ENCODE measurements at regions not wholly inside any gene's neighbourhood (a gene's known extent, or its start where the extent isn't known, plus 50 kb on each side); places are given as distances from the start of the nearest gene placed in this dataset.
"Not testable (repeated sequence)": the region's sequence is repeated elsewhere in the genome, so short reads cannot be mapped to it uniquely, and the experiment has no call there.

DNA sequence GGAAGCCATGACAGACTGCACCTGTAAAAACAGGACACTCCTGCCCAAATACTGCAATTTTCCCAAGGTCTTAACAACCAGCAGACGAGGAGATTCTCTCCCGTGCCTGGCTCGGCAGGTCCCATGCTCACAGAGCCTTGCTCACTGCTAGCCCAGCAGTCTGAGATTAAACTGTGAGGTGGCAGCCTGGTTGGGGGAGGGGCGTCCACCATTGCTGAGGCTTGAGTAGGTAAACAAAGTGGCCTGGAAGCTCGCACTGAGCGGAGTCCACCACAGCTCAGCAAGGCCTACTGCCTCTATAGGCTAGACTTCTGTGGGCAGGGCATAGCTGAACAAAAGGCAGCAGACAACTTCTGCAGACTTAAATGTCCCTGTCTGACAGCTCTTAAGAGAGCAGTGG is 80.3 kb downstream of the ANXA5 start:
- DNase-seq, result not testable (repeated sequence)

DNA sequence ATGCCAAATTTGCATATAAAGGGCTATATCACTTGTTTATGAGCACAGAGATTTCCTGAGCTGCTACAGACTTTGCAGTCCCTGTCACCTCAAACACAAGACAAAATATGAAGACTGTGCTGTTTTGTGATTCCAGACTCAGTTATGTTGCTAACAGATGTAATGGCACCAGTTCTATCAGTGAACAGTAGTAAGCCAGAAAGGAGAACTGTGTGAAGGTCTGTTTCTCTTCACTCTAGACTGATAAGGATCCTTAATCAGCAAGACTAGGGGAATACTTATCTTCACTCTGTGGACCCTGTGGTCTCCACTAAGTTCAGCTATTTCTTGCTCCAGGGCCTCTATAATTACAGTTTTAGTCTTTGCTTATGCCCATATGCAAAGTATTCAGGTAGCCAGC is 82.7 kb downstream of the ANXA5 start:
- no peak for DNase-seq

DNA sequence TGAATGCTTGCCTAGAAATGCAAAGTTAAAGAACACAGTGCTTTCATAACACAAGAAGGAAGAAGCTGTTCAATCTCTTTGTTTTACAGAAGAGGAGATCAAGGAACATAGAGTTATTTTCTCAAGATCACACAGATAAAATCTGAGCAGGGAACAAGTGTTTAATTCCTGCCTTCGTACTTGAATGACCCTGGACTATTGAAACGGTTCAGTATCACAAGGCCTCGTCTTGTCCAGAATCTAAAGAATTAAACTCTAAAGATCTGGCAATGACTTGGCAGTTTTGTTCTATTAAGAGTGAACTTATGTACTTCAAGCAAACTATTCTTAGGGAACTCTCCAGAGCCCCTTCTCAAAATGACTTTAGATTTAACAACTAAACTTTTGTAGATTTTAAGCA is 97.7 kb downstream of the ANXA5 start:
- no peak for DNase-seq

DNA sequence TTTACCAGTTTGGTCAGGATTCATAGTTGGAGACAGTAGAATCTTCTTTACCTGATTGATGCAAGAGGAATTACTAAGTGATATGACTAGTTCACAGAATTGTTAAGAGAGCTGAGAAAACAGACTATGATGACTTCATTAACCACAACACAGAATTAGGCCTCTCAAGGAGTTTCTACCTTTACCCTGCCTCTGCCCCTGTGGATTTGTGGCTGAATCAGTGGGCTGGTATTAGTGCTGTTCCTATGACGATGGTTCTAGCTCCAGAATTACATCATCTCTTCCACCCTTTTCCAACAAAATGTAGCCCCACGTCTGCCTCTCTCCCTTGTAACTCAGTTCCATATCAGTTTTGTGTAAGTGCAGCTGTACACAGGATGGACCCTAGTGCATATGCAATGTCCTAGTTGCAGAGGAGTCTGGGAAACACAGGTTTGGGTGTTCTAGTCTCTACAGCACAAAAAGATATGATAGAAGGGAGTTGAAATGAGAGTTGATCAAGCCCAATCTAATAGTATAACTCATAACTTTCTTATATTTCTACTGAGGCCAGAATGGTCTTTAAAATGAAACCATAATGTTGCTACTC is 99.3 kb downstream of the ANXA5 start:
- DNase-seq, result no peak

DNA sequence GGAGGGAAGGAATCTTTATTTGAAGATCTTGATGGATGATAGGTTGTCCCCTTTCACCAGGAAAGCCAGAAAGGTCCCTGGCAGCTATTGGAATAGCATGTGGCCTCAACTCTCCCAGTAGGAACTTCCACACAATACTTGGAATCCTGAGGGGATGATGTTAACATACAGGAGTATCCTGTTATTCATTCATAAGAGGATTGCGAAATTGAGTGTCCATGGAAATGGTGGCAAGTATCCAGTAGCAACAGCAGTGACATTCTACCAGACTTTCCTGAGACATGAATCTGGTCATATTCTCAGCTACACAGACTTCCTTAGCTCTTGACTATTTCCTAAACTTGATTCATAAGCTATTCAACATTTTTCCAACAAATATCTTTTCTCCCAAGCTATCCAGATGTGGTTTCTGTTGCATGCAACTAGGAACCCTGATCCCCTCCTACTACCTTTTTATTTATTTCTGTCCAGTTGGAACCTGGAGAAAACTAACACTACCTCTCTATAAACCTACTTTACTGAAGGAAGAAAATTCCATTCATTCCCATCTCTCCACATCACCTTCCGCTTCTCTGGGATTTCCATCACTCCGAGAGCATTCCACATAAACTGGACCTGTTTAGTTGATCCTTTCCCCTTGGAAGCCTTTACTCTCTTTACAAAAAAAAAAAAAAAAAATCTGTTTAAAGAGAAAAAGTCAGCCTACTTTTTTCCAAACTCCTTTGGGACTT is 101.8 kb downstream of the ANXA5 start:
- DNase-seq, result no peak

DNA sequence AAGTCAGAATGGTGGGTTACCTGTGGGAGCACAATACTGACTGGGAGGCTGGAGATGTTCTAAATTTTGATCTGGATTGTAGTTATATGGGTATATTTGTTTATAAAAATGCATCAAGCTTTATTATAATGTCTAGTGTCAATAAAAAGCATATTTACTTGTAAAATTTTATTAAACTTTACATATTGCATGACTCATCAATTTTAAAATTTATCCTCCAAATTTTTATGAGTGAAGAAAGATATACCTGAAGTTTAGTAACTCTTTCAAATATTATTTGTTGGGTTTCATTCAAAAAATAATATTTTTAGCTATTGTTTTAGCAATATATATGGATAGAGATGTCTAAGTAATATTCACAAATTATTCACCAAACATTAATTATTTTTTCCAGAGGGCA is 103.0 kb downstream of the ANXA5 start:
- no peak for DNase-seq

- DNase-seq, result not testable (repeated sequence)
These were observed 104.5 kb downstream of the ANXA5 start for GRCh38 chr4:121592257-121592656.

GRCh38 chr4:121584836-121585235 is 111.9 kb downstream of the ANXA5 start:
- DNase-seq, result no peak

- no peak for DNase-seq
These were observed 113.4 kb downstream of the ANXA5 start for GRCh38 chr4:121583396-121583795.

GRCh38 chr4:121582296-121582695 is 114.5 kb downstream of the ANXA5 start:
- no peak for DNase-seq

DNA sequence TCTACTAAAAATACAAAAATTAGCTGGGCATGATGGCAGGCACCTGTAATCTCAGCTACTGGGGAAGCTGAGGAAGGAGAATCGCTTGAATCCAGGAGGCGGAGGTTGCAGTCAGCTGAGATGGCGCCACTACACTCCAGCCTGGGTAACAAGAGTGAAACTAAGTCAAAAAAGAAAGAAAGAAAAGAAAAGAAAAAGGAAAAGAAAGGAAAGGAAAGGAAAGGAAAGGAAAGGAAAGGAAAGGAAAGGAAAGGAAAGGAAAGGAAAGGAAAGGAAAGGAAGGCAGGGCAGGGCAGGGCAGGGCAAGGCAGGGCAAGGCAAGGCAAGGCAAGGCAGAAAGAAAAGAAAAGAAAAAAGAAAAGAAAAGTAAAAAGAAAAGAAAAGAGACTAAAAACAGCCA is 121.4 kb downstream of the ANXA5 start:
- not testable (repeated sequence) for DNase-seq

DNA sequence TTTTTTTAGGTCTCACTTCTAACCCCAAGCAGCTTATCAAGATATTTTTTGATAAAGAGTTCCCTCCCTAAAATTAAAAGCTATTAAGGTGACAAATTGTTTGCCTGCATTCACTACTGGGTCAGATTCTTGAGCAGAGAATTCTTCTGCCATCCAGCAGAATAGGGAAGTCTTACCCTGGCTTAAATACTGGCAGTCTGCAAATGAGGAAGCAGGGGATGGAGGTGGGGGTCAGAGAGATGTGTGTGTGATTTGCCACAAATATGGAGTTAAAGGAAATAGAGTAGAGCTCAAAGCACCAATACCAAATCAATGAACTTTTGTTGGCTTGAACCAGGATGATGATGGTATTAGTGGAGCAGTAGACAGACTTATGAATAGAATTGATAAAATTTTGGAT is 122.2 kb downstream of the ANXA5 start:
- no peak for DNase-seq

GRCh38 chr4:121567748-121568147 is 129.0 kb downstream of the ANXA5 start:
- DNase-seq, result no peak

- DNase-seq, result no peak
These were observed 131.9 kb downstream of the ANXA5 start for GRCh38 chr4:121564840-121565375.

DNA sequence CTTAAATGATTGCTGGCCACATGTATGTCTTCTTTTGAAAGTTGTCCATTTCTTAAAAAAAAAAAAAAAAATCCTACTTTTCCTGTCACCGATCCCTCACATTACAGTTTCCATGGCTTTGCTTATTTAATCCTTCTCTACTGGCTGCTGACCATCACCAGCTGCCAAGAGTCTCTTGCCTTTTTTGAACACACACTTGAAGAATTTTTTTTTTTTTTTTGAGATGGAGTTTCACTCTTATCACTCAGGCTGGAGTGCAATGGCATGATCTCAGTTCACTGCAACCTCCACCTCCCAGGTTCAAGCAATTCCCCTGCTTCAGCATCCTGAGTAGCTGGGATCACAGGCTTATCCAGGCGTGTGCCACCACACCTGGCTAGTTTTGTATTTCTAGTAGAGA is 134.0 kb downstream of the ANXA5 start:
- no peak for DNase-seq

DNA sequence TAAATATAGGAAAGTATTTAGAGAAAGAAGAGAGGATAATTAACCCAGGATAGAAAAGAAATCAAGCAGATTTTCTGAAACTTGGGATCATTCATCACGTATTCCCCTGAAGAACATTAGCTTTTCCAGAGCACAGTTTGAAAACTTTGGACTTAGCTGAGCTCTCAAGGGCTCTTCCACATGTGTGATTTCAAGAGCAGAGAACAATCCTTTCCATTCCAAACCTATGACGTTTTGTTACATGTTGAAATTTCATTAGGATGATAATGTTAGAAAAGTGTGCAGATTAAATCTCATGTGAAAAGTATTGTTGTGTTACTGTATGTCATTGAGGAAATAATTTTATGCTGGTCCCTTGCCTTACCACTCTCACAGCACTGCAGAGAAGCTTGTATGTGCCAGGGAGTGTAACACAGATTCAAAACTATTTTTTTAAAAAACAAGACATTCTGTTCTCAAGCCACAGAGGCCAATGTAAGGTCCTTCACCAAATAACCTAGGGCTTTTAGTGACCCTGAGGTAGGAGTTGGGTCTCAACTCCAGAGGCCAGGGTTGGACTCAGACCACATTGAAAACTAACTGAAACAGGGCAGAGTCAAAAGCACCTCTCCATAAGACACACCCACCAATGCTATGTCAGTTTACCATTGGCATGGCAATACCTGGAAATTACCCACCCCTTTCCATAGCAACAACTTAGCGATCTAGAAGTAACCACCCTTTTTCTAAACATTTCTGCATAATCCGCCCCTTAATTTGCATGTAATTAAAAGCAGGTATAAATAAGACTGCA is 141.3 kb downstream of the ANXA5 start:
- DNase-seq, result no peak

DNA sequence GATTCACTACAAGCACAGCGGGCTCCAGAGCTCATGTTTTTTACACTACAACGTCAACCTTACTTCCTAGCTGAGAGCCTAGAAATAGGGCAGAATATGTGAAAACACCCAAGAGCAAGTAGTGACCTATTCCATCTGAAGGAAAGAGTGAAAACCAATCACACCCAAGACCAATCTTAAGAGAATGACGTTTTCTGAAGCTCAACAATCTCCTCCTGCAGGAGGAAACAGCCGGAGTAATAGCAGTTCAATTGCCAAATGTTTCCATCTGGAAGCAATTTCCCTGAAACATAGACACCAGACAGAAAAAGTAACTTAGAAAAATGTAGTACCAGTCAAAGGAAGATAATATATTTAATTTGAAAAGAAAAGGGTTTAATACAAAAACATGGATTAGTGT is 142.4 kb downstream of the ANXA5 start:
- no peak for DNase-seq

DNA sequence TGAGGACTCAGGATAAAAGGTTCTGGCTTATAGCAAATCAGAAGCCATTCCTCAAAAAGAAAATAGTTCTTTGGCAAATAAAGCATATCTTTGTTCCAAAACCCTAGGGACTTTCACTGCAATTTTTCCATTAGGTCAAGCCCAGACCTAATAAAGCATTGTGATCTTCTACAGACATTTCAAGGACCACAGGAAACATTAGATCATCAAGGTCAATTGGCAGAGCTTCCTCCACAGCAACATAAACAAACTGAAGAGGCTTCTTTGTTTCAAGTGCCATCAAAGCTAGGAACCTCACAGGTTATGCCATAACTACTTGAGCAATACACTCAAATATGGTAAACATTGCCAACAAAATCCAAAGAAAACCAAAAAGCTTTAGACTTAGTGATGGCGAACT is 144.9 kb downstream of the ANXA5 start:
- no peak for DNase-seq

DNA sequence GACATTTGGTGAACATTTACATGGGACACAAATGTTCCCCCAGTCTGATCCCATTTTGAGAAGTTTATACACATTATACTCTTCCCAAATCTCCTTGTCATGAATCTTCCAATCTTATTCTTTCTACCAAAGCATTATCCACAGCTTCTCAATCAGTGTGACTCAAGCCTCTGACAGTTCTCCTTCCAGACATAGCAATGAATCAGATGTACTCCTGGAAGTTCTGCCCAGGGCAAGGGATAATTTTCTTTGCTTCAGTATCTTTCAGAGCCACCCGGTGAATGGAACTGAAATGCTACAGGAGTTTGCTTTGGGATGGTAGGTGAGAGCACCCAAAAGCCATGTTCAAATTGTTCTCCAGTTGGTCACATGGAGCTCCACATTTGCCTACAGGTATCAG is 145.5 kb downstream of the ANXA5 start:
- no peak for DNase-seq

DNA sequence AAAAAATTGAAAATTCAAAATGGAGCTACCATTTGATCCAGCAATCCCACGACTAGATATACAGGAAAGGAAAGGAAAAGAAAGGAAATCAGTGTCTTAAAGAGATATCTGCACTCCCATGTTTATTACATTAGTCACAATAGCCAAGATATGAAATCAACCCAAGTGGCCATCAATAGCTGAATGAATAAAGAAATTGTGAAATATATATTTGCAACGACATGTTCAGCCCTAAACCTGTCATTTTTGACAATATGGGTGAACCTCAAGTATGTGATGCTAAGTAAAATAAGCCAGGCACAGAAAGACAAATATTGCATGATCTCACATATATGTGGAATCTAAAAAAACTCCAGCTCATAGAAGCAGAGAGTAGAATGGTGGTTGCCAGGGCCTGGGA is 155.1 kb downstream of the ANXA5 start:
- no peak for DNase-seq

DNA sequence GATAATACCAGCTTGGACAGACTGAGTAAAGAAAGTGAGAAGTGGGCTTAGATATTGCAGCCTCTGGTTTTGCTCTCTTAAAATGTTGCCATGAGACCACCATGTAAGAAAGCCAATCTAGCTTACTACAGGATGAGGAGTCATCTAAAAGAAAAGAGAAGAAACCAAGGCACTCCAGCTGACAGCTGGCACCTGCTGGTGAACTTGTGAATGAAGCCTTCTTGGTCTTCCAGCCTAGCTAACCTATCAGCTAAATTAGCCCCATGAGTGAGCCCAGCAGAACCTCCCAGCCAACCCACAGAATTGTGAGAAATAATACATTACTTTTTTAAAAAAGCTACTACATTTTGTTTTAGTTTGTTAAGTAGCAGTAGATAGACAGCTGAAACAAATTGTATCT is 154.5 kb upstream of the QRFPR start:
- DNase-seq, result no peak

DNA sequence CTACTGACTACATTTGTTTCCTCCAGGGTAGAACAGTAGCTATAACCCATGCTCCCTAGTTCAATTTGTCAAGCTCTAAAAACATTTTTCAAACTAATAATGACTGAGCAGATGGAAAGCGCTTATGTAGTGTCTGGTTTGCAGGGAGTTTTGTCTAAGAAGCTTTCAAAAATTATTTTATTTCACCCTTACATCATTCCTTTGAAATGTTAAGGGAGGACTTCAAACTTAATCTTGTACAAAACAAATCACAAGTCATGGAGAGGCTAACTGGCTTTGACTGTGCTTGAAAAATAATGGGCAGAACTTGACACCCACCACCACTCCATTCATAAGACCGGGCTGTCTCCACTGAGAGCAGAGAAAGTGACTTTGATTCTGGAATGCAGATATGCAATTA is 153.4 kb upstream of the QRFPR start:
- no peak for DNase-seq

GRCh38 chr4:121526509-121526908 is 145.7 kb upstream of the QRFPR start:
- DNase-seq, result no peak
